ENCODE measurements at regions not wholly inside any gene's neighbourhood (a gene's known extent, or its start where the extent isn't known, plus 50 kb on each side); places are given as distances from the start of the nearest gene placed in this dataset.

GRCh38 chr2:45102579-45103117 is 93.4 kb upstream of the SIX2 start (continued):
- TF ChIP-seq PRDM2 (tag by site-specific recombination; IDR thresholded peaks at IDR 0.05; ENCODE audit: borderline replicate concordance) (no peak), BCL11A (tag by site-specific recombination; IDR thresholded peaks at IDR 0.05; ENCODE audit: low read depth) (no peak), ZNF785 (tag by site-specific recombination; IDR thresholded peaks at IDR 0.05) (no peak), REPIN1 (tag by site-specific recombination; IDR thresholded peaks at IDR 0.05; ENCODE audit: low read depth) (no peak), ZNF335 (tag by site-specific recombination; conservative IDR thresholded peaks at IDR 0.05) (no peak), ZNF114 (tag by site-specific recombination; IDR thresholded peaks at IDR 0.05) (no peak), ZNF600 (tag by site-specific recombination; IDR thresholded peaks at IDR 0.05) (no peak), MYNN (tag by site-specific recombination; IDR thresholded peaks at IDR 0.05; ENCODE audit: borderline replicate concordance) (no peak), PBX3 (CRISPR knock-in tag; IDR thresholded peaks at IDR 0.05) (no peak), ZFP37 (tag by site-specific recombination; IDR thresholded peaks at IDR 0.05) (no peak), ZNF558 (tag by site-specific recombination; IDR thresholded peaks at IDR 0.05) (no peak)

GRCh38 chr2:45102141-45102540 is 92.9 kb upstream of the SIX2 start:
- H3K4me3 ChIP-seq (ENCODE audit: low read depth, low read length): no peak overlapping the region
- CTCF ChIA-PET: interaction anchor here (0.7 kb wide), 1 partner anchor 122 kb away, joined by 8 read pairs; no protein-coding TSS in a partner anchor
- TF ChIP-seq ZSCAN5A (tag by site-specific recombination; IDR thresholded peaks at IDR 0.05) (no peak), ZNF624 (tag by site-specific recombination; IDR thresholded peaks at IDR 0.05) (no peak), ZNF211 (tag by site-specific recombination; IDR thresholded peaks at IDR 0.05; ENCODE audit: low read depth) (no peak), ZNF362 (tag by site-specific recombination; IDR thresholded peaks at IDR 0.05) (no peak), ZNF138 (tag by site-specific recombination; IDR thresholded peaks at IDR 0.05; ENCODE audit: borderline replicate concordance) (no peak), ZNF280C (tag by site-specific recombination; IDR thresholded peaks at IDR 0.05) (no peak), ZNF473 (tag by site-specific recombination; IDR thresholded peaks at IDR 0.05) (no peak), ZBTB11 (tag by site-specific recombination; conservative IDR thresholded peaks at IDR 0.05; ENCODE audit: low read depth) (no peak)

More at GRCh38 chr2:45102141-45102540, 92.9 kb upstream of the SIX2 start:
- no peaks in the 10 kb centered on the region for H3K36me3 ChIP-seq (ENCODE audit: control insufficient read depth in 2 of 2, insufficient read depth in 1 of 2, low read length in 2 of 2)
- POLR2A ChIA-PET: no interaction called here
- H3K27ac ChIP-seq (ENCODE audit: extremely low read depth, low read depth, low read length): no peak overlapping the region
- no peaks in the 10 kb centered on the region for H3K9me3 ChIP-seq (ENCODE audit: control insufficient read depth, insufficient read depth, low read depth, low read length)
- no peaks in the 10 kb centered on the region for H3K4me1 ChIP-seq (ENCODE audit: control insufficient read depth, insufficient read depth, low read length)
